Ishikawa (cell line): ENCODE measurements at regions not wholly inside any gene's neighbourhood (a gene's known extent, or its start where the extent isn't known, plus 50 kb on each side); places are given as distances from the start of the nearest gene placed in this dataset.

Experiments used
- CEBPB ChIP-seq: IDR thresholded peaks from 2 replicates; pipeline ENCODE4 v1.6.1; 2012
- CREB1 ChIP-seq: IDR thresholded peaks from 2 replicates; pipeline ENCODE4 v1.6.1; 2012; ENCODE audit warnings: low read depth
- EP300 ChIP-seq: IDR thresholded peaks from 2 replicates; pipeline ENCODE4 v1.6.1; 2012; ENCODE audit warnings: borderline replicate concordance
- FOXM1 ChIP-seq: IDR thresholded peaks from 2 replicates; pipeline ENCODE4 v1.6.1; 2012; ENCODE audit warnings: low read depth, borderline replicate concordance
- RAD21 ChIP-seq: IDR thresholded peaks from 2 replicates; pipeline ENCODE4 v1.6.1; 2012; ENCODE audit warnings: low read depth
- USF1 ChIP-seq: IDR thresholded peaks from 2 replicates; pipeline ENCODE4 v1.6.1; 2012
- YY1 ChIP-seq: IDR thresholded peaks from 2 replicates; pipeline ENCODE4 v1.6.1; 2012; ENCODE audit warnings: low read depth
- ZBTB7A ChIP-seq: IDR thresholded peaks from 2 replicates; pipeline ENCODE4 v1.6.1; 2012; ENCODE audit warnings: low read depth
- TF ChIP-seq, protein P1 (sequence below): IDR thresholded peaks from 2 replicates; pipeline ENCODE4 v1.6.1; 2012
- TF ChIP-seq, protein P2 (sequence below): IDR thresholded peaks from 2 replicates; pipeline ENCODE4 v1.6.1; 2012; ENCODE audit warnings: low read depth, mild to moderate bottlenecking

- TF ChIP-seq, protein P1, sequence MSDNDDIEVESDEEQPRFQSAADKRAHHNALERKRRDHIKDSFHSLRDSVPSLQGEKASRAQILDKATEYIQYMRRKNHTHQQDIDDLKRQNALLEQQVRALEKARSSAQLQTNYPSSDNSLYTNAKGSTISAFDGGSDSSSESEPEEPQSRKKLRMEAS = no peak
- no peak for TF ChIP-seq CEBPB
- TF ChIP-seq USF1 = no peak
- TF ChIP-seq RAD21 = no peak
- TF ChIP-seq, protein P2, sequence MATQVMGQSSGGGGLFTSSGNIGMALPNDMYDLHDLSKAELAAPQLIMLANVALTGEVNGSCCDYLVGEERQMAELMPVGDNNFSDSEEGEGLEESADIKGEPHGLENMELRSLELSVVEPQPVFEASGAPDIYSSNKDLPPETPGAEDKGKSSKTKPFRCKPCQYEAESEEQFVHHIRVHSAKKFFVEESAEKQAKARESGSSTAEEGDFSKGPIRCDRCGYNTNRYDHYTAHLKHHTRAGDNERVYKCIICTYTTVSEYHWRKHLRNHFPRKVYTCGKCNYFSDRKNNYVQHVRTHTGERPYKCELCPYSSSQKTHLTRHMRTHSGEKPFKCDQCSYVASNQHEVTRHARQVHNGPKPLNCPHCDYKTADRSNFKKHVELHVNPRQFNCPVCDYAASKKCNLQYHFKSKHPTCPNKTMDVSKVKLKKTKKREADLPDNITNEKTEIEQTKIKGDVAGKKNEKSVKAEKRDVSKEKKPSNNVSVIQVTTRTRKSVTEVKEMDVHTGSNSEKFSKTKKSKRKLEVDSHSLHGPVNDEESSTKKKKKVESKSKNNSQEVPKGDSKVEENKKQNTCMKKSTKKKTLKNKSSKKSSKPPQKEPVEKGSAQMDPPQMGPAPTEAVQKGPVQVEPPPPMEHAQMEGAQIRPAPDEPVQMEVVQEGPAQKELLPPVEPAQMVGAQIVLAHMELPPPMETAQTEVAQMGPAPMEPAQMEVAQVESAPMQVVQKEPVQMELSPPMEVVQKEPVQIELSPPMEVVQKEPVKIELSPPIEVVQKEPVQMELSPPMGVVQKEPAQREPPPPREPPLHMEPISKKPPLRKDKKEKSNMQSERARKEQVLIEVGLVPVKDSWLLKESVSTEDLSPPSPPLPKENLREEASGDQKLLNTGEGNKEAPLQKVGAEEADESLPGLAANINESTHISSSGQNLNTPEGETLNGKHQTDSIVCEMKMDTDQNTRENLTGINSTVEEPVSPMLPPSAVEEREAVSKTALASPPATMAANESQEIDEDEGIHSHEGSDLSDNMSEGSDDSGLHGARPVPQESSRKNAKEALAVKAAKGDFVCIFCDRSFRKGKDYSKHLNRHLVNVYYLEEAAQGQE = no peak
- TF ChIP-seq FOXM1 = no peak
- no peak for TF ChIP-seq ZBTB7A
- no peak for TF ChIP-seq CREB1
- no peak for TF ChIP-seq YY1
- TF ChIP-seq EP300 = no peak
Observed at GRCh38 chr2:150152230-150152629, 335.2 kb downstream of the RND3 start.
